ENCODE measurements at regions not wholly inside any gene's neighbourhood (a gene's known extent, or its start where the extent isn't known, plus 50 kb on each side); places are given as distances from the start of the nearest gene placed in this dataset.

GRCh38 chr18:60872434-60872833, 460.8 kb upstream of the CDH20 start:
- no peak for TF ChIP-seq CTCF (conservative IDR thresholded peaks at IDR 0.05; ENCODE audit: low read length)
- no peak for TF ChIP-seq EZH2phosphoT487 (IDR thresholded peaks at IDR 0.05; ENCODE audit: borderline replicate concordance, low read depth, low read length)

Data from OCI-LY7 (cell line).